Peyer's patch (tissue), 4 donors: ENCODE measurements at regions not wholly inside any gene's neighbourhood (a gene's known extent, or its start where the extent isn't known, plus 50 kb on each side); places are given as distances from the start of the nearest gene placed in this dataset.

Experiments
- DNase-seq, 3 donors: peaks; one replicate each; pipeline ENCODE4 v3.0.0-alpha.2; 2017 to 2019
- H3K27ac ChIP-seq, 4 donors: fragments of 200-600 bp; sonication (generic); one replicate each; pipeline ENCODE4 v1.5.1; 2016 to 2019
- H3K27me3 ChIP-seq, 2 donors: fragments of 200-600 bp; sonication (generic); one replicate each; pipeline ENCODE4 v1.5.1; 2019
- H3K36me3 ChIP-seq, 3 donors: fragments of 200-600 bp; sonication (generic); one replicate each; pipeline ENCODE4 v1.5.1; 2016 to 2019
- H3K4me1 ChIP-seq, 4 donors: fragments of 200-600 bp; sonication (generic); one replicate each; pipeline ENCODE4 v1.5.1; 2016 to 2019
- H3K4me3 ChIP-seq, 4 donors: fragments of 200-600 bp; sonication (generic); 1 replicate in 3 of 4; 2 replicates in 1 of 4; pipeline ENCODE4 v1.5.1; 2016 to 2019; ENCODE audit warnings: mild to moderate bottlenecking in 1 of 4
- H3K9me3 ChIP-seq, 4 donors: fragments of 200-600 bp; sonication (generic); one replicate each; pipeline ENCODE4 v1.5.1; 2016 to 2019; ENCODE audit warnings: mild to moderate bottlenecking in 1 of 4
- CTCF ChIP-seq, 6 experiments: fragments of 450-650 bp in 4 of 6; fragments of 200-600 bp in 2 of 6; sonication (generic) in 1 of 6; IDR thresholded peaks; one replicate each; pipeline ENCODE4 v1.5.1; 2017 to 2019; ENCODE audit warnings: antibody characterized with exemption in 6 of 6, mild to moderate bottlenecking in 3 of 6, moderate library complexity in 1 of 6
- POLR2A ChIP-seq, 2 donors: fragments of 450-650 bp; IDR thresholded peaks; one replicate each; pipeline ENCODE4 v1.5.1; 2017; ENCODE audit warnings: antibody characterized with exemption in 2 of 2, mild to moderate bottlenecking in 2 of 2, moderate library complexity in 2 of 2

- no peaks in the 10 kb centered on the region for H3K4me1 ChIP-seq
- TF ChIP-seq CTCF (IDR thresholded peaks at IDR 0.05): no peak
- no peak for TF ChIP-seq POLR2A (IDR thresholded peaks at IDR 0.05)
- no peaks in the 10 kb centered on the region for H3K36me3 ChIP-seq
- H3K4me3 ChIP-seq: no peak overlapping the region
- no peaks in the 10 kb centered on the region for H3K9me3 ChIP-seq
- DNase-seq: no peak
- no peak overlapping the region for H3K27ac ChIP-seq
- no peaks in the 10 kb centered on the region for H3K27me3 ChIP-seq
Observed at GRCh38 chrX:95330292-95330691, 1354.3 kb upstream of the DIAPH2 start.

- H3K9me3 ChIP-seq: no peaks in the 10 kb centered on the region
- H3K27ac ChIP-seq: no peak overlapping the region
- no peaks in the 10 kb centered on the region for H3K27me3 ChIP-seq
- H3K36me3 ChIP-seq: no peaks in the 10 kb centered on the region
- no peak for DNase-seq
- H3K4me1 ChIP-seq: no peaks in the 10 kb centered on the region
- no peak overlapping the region for H3K4me3 ChIP-seq
- TF ChIP-seq POLR2A (IDR thresholded peaks at IDR 0.05) (no peak), CTCF (IDR thresholded peaks at IDR 0.05) (no peak)
Observed at GRCh38 chrX:95332530-95332929, 1352.1 kb upstream of the DIAPH2 start.

- Histone ChIP-seq H3K27ac (no peak overlapping the region), H3K4me1 (no peaks in the 10 kb centered on the region), H3K27me3 (no peaks in the 10 kb centered on the region), H3K36me3 (no peaks in the 10 kb centered on the region), H3K4me3 (no peak overlapping the region), H3K9me3 (no peaks in the 10 kb centered on the region)
- TF ChIP-seq CTCF (IDR thresholded peaks at IDR 0.05): no peak
- no peak for TF ChIP-seq POLR2A (IDR thresholded peaks at IDR 0.05)
- DNase-seq: no peak
Observed at GRCh38 chrX:95346856-95347255, 1337.8 kb upstream of the DIAPH2 start.

GRCh38 chrX:95350774-95351488 is 1333.7 kb upstream of the DIAPH2 start:
- no peaks in the 10 kb centered on the region for H3K27me3 ChIP-seq
- TF ChIP-seq POLR2A (IDR thresholded peaks at IDR 0.05): no peak
- TF ChIP-seq CTCF (IDR thresholded peaks at IDR 0.05): no peak
- H3K4me3 ChIP-seq: no peak overlapping the region
- H3K36me3 ChIP-seq: no peaks in the 10 kb centered on the region
- no peak for DNase-seq
- no peaks in the 10 kb centered on the region for H3K4me1 ChIP-seq
- no peak overlapping the region for H3K27ac ChIP-seq
- H3K9me3 ChIP-seq: no peaks in the 10 kb centered on the region

GRCh38 chrX:95367286-95367685 is 1317.4 kb upstream of the DIAPH2 start:
- Histone ChIP-seq H3K4me3 (no peak overlapping the region), H3K27me3 (no peaks in the 10 kb centered on the region), H3K27ac (no peak overlapping the region), H3K36me3 (no peaks in the 10 kb centered on the region), H3K4me1 (no peaks in the 10 kb centered on the region), H3K9me3 (no peaks in the 10 kb centered on the region)
- TF ChIP-seq CTCF (IDR thresholded peaks at IDR 0.05) (no peak), POLR2A (IDR thresholded peaks at IDR 0.05) (no peak)
- DNase-seq: no peak

- H3K4me3 ChIP-seq: no peak overlapping the region
- DNase-seq: no peak
- no peaks in the 10 kb centered on the region for H3K9me3 ChIP-seq
- no peak for TF ChIP-seq POLR2A (IDR thresholded peaks at IDR 0.05)
- no peak for TF ChIP-seq CTCF (IDR thresholded peaks at IDR 0.05)
- no peaks in the 10 kb centered on the region for H3K27me3 ChIP-seq
- H3K36me3 ChIP-seq: no peaks in the 10 kb centered on the region
- no peak overlapping the region for H3K27ac ChIP-seq
- no peaks in the 10 kb centered on the region for H3K4me1 ChIP-seq
Observed at GRCh38 chrX:95382799-95383198, 1301.8 kb upstream of the DIAPH2 start.
